Panc1 (cell line): ENCODE measurements at regions not wholly inside any gene's neighbourhood (a gene's known extent, or its start where the extent isn't known, plus 50 kb on each side); places are given as distances from the start of the nearest gene placed in this dataset.

Experiments
- ATAC-seq: fragments of 200-7000 bp; cut with Tn5 transposase; 2 replicates; pipeline ENCODE4 v1.9.1; 2020; ENCODE audit warnings: mild to moderate bottlenecking, moderate library complexity
- BruUV-seq: library from RNA; stranded (reverse); fragments of 400-500 nt; replicated peaks from 2 replicates; lab custom pipeline; 2021; lab: Mats Ljungman, UMichigan
- CTCF ChIA-PET: fragments of 300-600 bp; sonication (Branson Sonifier 250); formaldehyde crosslinking; loops from one replicate; lab custom pipeline; 2022; ENCODE audit warnings: antibody characterized with exemption; lab: Charles Lee
- POLR2A ChIA-PET: fragments of 300-600 bp; sonication (Branson Sonifier 250); formaldehyde crosslinking; loops from one replicate; lab custom pipeline; 2022; ENCODE audit warnings: antibody characterized with exemption; lab: Charles Lee
- DNase-seq: peaks from one replicate; pipeline ENCODE4 v3.0.0-alpha.2; 2010; ENCODE audit warnings: low read depth, low spot score
- H3K27ac ChIP-seq: 2 replicates; pipeline ENCODE4 v1.5.1; 2011; ENCODE audit warnings: mild to moderate bottlenecking, low read length, inconsistent platforms
- H3K27me3 ChIP-seq: fragments of 200-500 bp; sonication (Bioruptor generic); 2 replicates; pipeline ENCODE4 v1.6.0; 2014; ENCODE audit warnings: low read length, inconsistent platforms; ENCODE audit not compliant: control insufficient read depth, insufficient read depth
- H3K36me3 ChIP-seq: fragments of 200-500 bp; sonication (Bioruptor generic); 2 replicates; pipeline ENCODE4 v1.5.1; 2014; ENCODE audit warnings: inconsistent platforms, mild to moderate bottlenecking, low read length, moderate library complexity; ENCODE audit not compliant: control insufficient read depth, insufficient read depth
- H3K4me1 ChIP-seq: 2 replicates; pipeline ENCODE4 v1.5.1; 2011; ENCODE audit warnings: inconsistent platforms, mild to moderate bottlenecking, low read length, moderate library complexity; ENCODE audit not compliant: control insufficient read depth, insufficient read depth
- H3K4me3 ChIP-seq, 2 experiments: 2 replicates each; pipeline ENCODE4 v1.5.1; 2011 to 2012; ENCODE audit warnings: low read depth in 2 of 2, low read length in 2 of 2, mild to moderate bottlenecking in 2 of 2, inconsistent platforms in 1 of 2, moderate library complexity in 1 of 2
- H3K9me3 ChIP-seq: fragments of 200-500 bp; sonication (Bioruptor generic); 2 replicates; pipeline ENCODE4 v1.5.1; 2014; ENCODE audit warnings: low read depth, mild to moderate bottlenecking, inconsistent platforms, low read length, moderate library complexity; ENCODE audit not compliant: control insufficient read depth, insufficient read depth
- POLR2AphosphoS5 ChIP-seq: IDR thresholded peaks from 2 replicates; pipeline ENCODE4 v1.6.1; 2012; ENCODE audit warnings: mild to moderate bottlenecking, low read depth, low read length, moderate library complexity
- SIN3A ChIP-seq: IDR thresholded peaks from 2 replicates; pipeline ENCODE4 v1.6.1; 2012; ENCODE audit warnings: low read depth, mild to moderate bottlenecking, low read length, moderate library complexity, borderline replicate concordance; ENCODE audit not compliant: insufficient read depth
- TCF7L2 ChIP-seq: IDR thresholded peaks from 2 replicates; pipeline ENCODE4 v1.6.1; 2011; ENCODE audit warnings: mild to moderate bottlenecking, low read depth, low read length, inconsistent platforms
- in situ Hi-C: cut with HindIII; loops from 2 replicates; pipeline ENCODE4 v1.10.0; 2016; ENCODE audit warnings: low sequenced_read_pairs, low pct_unique_long_range_greater_than_20kb
- intact Hi-C: fragments of 100-400 bp; cut with micrococcal nuclease; formaldehyde crosslinking; loops from one replicate; pipeline ENCODE4 v1.10.0; 2022; ENCODE audit not compliant: unreplicated experiment
- TF ChIP-seq, protein P1 (sequence below): fragments of 450-650 bp; IDR thresholded peaks from 2 replicates; pipeline ENCODE4 v1.5.1; 2017; ENCODE audit warnings: mild to moderate bottlenecking
- TF ChIP-seq, protein P2 (sequence below), 2 experiments: IDR thresholded peaks; 2 replicates each; pipeline ENCODE4 v1.6.1; 2011 to 2012; ENCODE audit warnings: low read depth in 2 of 2, control low read depth in 1 of 2, low read length in 1 of 2, mild to moderate bottlenecking in 1 of 2, moderate library complexity in 1 of 2; ENCODE audit not compliant: insufficient read depth in 1 of 2

DNA sequence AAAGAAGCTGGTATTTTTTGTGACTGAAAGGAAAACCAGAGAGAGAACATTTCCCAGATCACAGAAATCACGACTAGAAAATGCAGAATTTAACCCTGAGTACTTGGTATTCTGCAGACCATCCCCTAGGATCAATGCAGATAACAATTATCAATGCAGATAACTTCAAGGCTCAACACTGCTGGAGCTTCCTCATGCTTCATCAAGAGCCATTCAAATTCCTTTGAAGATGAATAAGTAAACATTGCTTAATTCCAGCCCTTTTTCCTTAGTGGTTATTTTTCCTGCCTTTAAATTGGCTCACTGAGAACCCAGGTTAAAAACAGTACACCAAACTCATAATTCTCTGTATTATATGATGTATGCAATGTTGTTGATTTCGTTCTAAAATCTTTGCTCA is 370.1 kb upstream of the TLE4 start:
- in situ Hi-C loops = no loop called here
- intact Hi-C loops = no loop called here
- DNase-seq (no peak), ATAC-seq (no peak)
- Histone ChIP-seq H3K4me3 (no peak overlapping the region), H3K36me3 (no peaks in the 10 kb centered on the region), H3K27ac (no peak overlapping the region), H3K27me3 (no peaks in the 10 kb centered on the region), H3K9me3 (no peaks in the 10 kb centered on the region), H3K4me1 (no peaks in the 10 kb centered on the region)
- POLR2A ChIA-PET = no interaction called here
- no peak for TF ChIP-seq POLR2AphosphoS5
- TF ChIP-seq, protein P1, sequence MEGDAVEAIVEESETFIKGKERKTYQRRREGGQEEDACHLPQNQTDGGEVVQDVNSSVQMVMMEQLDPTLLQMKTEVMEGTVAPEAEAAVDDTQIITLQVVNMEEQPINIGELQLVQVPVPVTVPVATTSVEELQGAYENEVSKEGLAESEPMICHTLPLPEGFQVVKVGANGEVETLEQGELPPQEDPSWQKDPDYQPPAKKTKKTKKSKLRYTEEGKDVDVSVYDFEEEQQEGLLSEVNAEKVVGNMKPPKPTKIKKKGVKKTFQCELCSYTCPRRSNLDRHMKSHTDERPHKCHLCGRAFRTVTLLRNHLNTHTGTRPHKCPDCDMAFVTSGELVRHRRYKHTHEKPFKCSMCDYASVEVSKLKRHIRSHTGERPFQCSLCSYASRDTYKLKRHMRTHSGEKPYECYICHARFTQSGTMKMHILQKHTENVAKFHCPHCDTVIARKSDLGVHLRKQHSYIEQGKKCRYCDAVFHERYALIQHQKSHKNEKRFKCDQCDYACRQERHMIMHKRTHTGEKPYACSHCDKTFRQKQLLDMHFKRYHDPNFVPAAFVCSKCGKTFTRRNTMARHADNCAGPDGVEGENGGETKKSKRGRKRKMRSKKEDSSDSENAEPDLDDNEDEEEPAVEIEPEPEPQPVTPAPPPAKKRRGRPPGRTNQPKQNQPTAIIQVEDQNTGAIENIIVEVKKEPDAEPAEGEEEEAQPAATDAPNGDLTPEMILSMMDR = no peak
- TF ChIP-seq, protein P2, sequence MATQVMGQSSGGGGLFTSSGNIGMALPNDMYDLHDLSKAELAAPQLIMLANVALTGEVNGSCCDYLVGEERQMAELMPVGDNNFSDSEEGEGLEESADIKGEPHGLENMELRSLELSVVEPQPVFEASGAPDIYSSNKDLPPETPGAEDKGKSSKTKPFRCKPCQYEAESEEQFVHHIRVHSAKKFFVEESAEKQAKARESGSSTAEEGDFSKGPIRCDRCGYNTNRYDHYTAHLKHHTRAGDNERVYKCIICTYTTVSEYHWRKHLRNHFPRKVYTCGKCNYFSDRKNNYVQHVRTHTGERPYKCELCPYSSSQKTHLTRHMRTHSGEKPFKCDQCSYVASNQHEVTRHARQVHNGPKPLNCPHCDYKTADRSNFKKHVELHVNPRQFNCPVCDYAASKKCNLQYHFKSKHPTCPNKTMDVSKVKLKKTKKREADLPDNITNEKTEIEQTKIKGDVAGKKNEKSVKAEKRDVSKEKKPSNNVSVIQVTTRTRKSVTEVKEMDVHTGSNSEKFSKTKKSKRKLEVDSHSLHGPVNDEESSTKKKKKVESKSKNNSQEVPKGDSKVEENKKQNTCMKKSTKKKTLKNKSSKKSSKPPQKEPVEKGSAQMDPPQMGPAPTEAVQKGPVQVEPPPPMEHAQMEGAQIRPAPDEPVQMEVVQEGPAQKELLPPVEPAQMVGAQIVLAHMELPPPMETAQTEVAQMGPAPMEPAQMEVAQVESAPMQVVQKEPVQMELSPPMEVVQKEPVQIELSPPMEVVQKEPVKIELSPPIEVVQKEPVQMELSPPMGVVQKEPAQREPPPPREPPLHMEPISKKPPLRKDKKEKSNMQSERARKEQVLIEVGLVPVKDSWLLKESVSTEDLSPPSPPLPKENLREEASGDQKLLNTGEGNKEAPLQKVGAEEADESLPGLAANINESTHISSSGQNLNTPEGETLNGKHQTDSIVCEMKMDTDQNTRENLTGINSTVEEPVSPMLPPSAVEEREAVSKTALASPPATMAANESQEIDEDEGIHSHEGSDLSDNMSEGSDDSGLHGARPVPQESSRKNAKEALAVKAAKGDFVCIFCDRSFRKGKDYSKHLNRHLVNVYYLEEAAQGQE (IDR thresholded peaks at IDR 0.05; ENCODE audit: insufficient read depth in 1 of 2, low read depth in 2 of 2, low read length in 1 of 2) = no peak
- TF ChIP-seq SIN3A = no peak
- TF ChIP-seq TCF7L2 = no peak
- CTCF ChIA-PET = no interaction called here
- BruUV-seq = no TSS peak

DNA sequence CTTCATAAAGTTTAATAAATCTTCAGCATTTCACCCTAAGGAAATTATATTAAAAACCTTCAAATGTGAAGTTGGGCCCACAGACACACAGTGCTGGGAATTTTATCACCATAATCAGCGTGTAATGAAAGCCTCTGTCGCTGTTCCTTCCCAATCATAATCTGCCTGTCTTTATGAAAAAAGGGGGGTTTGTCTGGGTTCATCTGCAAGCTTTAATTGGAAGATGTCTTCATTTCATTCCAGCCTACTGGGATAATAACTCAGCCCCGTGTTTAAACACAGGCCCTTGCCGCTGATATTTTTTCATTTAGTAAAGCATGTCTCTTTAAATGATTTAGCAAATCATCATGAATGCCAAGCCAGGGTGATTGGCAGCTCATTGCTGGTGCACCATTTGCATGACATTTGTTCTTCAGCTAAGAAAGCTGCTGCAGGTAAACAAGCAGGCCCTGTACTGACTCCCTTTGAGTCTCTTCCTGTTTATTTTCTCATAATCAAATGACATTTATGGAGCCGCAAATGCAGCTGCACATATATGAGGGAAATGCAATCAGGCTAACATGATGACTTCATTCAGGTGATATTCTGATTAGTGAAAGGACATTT is 362.9 kb upstream of the TLE4 start:
- CTCF ChIA-PET = no interaction called here
- ATAC-seq (no peak), DNase-seq (no peak)
- in situ Hi-C loops = no loop called here
- Histone ChIP-seq H3K27me3 (no peaks in the 10 kb centered on the region), H3K36me3 (no peaks in the 10 kb centered on the region), H3K4me1 (no peaks in the 10 kb centered on the region), H3K27ac (no peak overlapping the region), H3K4me3 (no peak overlapping the region), H3K9me3 (no peaks in the 10 kb centered on the region)
- TF ChIP-seq POLR2AphosphoS5 (no peak), TCF7L2 (no peak), SIN3A (no peak)
- TF ChIP-seq, protein P2 (IDR thresholded peaks at IDR 0.05; ENCODE audit: insufficient read depth in 1 of 2, low read depth in 2 of 2, low read length in 1 of 2) = no peak
- TF ChIP-seq, protein P1 = no peak
- intact Hi-C loops = no loop called here
- BruUV-seq = no TSS peak
- POLR2A ChIA-PET = no interaction called here
